ENCODE measurements at regions not wholly inside any gene's neighbourhood (a gene's known extent, or its start where the extent isn't known, plus 50 kb on each side); places are given as distances from the start of the nearest gene placed in this dataset.
"Not testable (repeated sequence)": the region's sequence is repeated elsewhere in the genome, so short reads cannot be mapped to it uniquely, and the experiment has no call there.

GRCh38 chr12:8375122-8375521 lies 80.6 kb upstream of the CLEC6A start:
- not testable (repeated sequence) for TF ChIP-seq POLR2A, CTCF (IDR thresholded peaks at IDR 0.05)
